ENCODE measurements at regions not wholly inside any gene's neighbourhood (a gene's known extent, or its start where the extent isn't known, plus 50 kb on each side); places are given as distances from the start of the nearest gene placed in this dataset.
"Not testable (repeated sequence)": the region's sequence is repeated elsewhere in the genome, so short reads cannot be mapped to it uniquely, and the experiment has no call there.

DNA sequence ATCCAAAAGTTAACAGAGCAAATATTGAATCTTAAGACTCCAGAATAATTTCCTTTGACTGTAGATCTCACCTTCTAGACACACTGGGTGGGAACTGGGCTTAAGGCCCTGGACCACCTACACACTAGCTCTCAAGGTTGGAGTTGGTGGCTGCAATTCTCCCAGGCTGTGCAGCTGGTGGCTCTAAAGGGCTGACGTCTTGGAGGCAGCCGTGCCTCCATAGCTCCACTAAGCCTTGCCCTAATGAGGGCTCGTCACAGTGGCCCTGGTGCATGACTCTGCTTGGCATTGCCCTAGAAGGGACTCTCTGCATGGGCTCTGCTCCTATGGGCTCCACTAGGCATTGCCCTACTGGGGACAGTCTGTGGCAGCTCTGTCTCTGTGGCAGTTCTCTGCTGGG lies 1005.2 kb downstream of the CCSER2 start:
- DNase-seq (ENCODE audit: low spot score), result no peak

DNA sequence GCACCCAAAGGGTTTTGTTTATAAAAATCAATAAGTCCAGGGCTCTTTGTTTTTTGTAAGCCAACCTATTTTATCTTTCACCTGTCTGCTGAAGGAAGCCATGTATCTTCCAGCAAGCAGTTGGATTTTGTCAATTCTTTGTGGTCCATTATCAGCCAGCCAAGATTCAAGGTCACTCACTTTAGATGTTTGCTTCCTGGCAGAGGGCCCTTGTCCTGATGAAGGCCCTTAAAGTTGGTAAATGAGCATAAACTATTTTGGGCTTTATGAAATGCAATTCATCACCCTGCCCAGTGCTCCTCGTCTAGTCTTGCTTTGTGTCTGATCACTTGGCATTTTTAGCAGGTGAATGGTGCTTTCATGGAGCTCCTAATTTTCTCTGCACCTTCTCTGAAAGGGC lies 1004.2 kb downstream of the GRID1 start:
- DNase-seq (ENCODE audit: low spot score), result no peak

DNA sequence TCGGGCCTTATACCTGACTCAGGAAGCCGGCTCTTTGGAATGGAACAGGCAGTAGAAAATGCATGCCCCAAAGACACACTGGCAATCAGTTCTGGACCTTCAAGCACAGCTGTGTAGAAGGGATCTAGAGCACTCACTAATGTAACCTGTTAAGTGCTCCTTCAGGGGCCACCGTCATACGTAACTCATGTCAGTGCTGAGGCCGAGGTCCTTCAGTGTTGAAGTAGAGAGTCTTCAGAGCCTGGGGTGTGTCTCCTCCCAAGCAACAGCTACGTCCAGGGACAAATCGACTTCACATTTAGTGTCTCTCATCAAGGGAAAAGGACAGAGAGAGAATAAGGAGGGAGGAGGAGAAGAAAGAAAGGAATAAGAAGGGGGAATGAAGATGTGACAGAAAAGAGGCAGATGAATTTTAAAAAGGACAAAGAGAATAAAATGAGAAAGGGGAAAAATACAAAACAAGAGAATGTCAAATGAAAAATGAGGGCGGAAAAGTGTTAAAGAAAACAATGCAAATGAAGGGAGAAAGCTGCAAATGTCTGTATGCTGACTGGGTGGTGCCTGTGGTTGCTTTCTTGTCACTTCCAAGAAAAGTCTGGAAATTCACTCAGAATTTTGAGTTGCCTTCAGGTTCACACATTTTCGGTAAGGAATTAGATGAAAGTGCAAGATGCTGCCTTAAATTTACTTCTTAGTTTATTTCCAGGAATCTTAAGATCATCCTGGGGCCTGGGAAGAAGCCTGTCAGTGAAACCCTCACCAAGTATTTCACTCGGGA lies 989.4 kb downstream of the GRID1 start:
- no peak for DNase-seq (ENCODE audit: low spot score)

DNA sequence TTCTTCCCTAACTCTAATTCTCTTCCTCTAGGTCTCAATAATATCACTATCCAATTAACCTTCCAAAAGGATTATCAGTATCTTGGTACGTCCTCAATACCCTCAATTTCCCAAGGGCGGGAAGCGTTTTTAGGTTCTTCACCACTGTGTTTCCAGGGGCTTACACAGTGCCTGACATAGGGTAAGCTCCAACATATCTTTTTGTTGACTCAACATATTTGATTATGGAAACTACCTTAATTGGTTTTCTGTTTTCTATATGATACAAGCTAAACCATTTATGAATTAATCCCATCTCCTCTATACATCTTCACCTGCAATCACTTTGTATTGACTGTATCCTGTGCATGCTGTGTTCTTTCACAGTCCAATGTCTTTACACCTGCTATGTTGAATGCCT lies 987.3 kb downstream of the GRID1 start:
- DNase-seq (ENCODE audit: low spot score), result no peak

DNA sequence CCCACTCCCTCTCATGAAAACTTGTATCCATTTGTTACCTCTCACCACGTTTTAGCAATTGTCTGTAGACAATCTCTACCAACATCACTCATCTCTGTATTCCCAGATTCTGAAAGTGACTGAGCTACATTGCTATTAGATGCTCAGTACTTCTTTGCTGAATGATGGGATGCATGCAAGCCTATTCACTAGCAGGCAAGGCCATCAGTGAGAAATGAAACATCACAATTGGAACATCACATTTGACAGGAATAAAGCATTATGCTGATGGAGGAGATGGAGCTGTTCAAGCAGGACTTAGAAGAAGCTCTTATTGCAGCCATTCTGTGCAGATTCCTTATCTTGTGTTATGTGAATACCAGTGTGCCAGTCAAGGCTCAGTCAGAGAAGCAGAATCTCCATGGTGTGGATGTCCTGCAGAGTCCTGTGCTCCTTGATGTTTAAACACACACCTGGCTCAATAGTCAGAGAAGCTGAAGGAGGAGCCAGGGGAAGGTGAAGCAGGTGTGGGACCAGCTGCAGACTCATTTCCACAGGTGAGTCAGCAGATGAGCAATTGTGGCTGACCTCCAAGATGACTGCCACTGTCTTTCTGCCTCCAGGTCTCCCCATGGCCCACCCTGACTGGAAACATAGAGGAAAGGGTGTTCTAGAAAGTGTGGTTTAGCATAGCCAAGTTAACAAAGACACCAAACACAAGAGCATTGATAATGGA lies 965.5 kb downstream of the GRID1 start:
- DNase-seq (ENCODE audit: low spot score), result no peak

DNA sequence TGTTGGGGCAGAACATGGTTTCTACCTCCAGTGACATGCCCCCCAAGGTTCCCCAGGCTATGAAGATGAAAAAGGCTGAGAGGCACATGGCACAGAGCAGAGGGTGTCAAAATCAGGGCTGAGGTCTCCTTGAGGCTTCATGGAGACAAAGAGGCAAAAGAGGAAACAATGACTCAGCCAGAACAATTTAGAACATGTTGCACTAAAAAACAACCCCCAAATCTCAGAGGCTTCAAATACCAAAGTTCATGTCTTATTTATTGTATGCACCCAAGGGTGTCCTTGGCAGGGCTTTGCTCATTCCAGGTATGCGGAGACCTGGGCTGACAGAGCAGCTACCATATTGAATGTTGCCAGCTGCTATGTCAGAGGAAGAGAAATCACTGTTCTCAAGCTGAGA lies 964.1 kb downstream of the GRID1 start:
- DNase-seq (ENCODE audit: low spot score), result no peak

DNA sequence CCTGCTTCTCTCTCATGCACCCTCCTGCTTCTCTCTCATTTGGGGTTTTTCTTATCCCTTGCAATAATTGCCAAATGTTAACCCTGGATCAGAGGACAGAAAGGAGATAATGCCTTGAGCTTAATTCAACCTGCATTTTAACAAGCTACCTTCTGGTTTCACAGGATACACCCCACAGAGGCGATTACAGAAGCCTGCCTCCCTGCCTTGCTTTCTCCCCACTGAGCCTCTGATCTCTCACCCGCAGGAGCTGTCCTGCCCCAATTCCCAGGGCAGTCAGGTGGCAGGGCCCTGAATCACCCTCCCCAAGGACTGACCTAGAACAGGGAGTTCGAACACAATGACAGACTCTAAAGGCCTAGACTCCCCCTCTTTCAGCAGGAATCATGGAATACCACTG lies 959.5 kb downstream of the GRID1 start:
- no peak for DNase-seq (ENCODE audit: low spot score)

DNA sequence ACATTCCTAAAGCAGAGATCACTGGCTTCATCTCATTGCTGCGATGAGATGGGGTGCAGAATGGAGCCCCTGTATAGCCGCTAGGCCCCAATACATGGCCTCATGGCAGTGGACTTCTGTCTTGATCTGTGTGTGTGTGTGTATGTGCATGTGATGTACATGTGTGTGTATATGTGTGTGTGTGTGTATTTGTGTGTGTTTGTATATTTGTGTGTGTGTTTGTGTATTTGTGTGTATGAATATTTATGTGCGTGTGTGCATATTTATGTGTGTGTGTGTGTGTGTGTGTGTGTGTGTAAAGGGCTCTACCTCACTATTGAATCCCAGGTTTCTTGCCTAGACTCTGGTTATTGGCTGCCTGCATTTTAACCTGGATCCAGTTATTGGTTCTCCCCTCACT lies 958.2 kb downstream of the GRID1 start:
- DNase-seq (ENCODE audit: low spot score), result no peak

DNA sequence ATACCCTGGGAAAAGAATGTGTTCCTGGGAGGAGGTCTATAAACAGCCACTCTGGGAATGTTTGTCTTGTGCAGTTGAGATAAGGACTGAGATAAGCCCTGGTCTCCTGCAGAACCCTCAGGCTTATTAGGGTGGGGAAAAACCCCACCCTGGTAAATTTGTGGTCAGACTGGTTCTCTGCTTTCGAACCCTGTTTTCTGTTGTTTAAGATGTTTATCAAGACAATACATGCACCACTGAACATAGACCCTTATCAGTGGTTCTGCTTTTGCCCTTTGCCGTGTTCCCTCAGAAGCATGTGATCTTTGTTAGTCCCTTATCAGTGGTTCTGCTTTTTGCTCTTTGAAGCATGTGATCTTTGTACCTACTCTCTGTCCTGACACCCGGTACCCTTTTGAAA lies 956.0 kb downstream of the GRID1 start:
- DNase-seq (ENCODE audit: low spot score), result not testable (repeated sequence)

DNA sequence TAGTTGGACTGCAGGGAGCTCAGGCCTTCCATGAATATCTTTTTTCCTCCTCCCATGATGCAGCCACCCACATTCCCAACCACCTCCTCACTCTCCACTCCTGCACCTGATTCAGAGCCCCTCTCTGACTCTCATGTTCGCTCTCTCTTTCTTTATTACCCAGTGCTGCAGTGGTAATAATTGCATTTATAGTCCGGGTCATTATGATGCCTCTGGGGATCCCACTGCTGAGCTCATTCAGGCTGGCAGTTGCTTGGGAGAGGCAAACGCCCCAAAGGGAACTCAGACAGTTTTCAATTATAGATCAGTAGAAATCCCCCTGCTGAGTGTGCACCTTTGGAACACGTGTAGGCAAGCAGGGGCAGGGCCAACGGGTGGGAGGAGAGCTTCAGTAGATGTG lies 953.0 kb downstream of the GRID1 start:
- no peak for DNase-seq (ENCODE audit: low spot score)

DNA sequence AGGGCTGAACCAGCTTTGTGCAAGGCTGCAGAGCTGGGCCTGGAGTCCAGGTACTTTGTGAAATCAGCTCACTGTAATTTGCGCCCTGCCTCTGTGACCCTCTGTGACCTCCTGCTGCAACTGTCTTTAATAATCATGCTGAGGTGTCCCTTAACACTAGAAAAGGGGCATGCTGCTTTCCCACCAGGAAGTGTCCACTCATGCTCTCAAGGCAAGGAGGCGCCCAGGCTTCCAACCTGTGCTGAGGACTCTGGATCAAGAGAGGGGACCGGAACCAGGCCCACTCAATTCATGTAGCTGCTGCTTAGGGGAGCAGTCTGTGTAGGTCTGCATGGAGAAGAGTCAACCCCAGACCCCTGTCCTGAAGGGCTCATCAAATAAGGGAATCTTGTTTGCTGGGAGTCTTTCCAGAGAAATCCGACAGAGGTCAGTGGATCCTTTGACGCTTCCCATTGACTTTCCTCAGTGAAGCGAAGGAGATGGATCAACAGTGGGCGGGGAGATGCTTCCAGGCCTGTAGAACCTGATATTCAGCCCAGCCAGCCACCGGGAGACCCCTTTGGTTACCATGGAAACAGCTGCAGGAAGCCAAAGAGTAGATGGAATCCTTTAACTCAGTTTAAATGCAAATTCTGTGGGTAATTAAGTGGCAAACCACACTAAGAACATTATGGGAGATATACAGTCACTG lies 945.9 kb downstream of the GRID1 start:
- no peak for DNase-seq (ENCODE audit: low spot score)

DNA sequence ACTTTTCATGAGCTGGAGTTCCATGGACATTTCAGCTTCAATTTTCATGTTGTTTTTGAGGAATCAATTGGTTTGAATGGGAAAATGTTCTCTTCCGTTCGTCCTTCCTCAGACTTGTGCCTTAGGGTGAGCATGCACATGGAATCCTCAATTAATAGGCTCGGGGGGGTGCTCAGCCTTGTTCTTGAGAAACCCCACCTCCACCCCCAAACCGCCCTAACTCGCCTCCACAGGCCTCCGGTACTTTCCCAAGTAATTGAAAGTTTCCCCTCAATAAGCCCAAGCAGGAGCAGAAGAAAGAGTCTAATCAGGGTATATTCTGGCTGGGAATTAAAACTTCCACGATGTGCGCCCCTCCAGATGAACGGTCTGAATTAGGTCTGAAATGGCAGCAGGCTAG lies 945.2 kb downstream of the GRID1 start:
- no peak for DNase-seq (ENCODE audit: low spot score)

DNA sequence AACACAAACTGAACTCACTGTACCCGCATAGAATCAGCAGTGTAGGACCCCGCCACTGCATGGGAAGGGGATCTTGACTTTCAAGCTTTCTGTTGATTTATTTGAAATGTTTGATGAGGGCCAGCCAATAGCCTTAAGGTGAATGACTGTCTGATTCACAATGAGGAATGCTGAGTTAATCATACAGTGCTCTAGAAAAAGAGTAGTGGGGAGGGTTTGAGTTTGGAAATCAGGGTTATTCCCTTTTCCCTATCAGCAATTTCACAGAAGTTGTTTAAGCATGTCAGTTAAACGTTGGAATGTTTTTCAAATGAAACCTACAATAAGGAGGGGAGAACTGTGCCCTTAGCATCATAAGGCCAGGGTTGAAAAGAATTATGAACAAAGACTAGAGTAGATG lies 937.5 kb downstream of the GRID1 start:
- no peak for DNase-seq (ENCODE audit: low spot score)

DNA sequence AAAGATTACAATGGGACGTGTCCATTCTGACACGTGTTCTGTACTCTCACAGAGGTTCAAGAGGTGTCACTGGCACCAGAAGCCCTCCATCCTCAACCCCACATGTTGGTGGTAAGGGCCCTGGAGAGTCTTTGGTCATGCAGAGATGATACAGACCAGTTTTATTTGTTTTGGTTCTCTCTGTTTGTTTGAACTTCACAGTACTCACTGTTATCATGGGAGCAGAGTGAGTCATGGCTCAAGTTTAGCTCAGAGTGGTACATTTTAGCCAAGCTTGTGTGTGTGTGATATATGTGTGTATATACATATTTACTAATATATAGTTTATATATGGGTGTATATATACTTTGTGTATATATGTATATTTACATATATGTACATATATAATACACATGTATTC lies 935.6 kb downstream of the GRID1 start:
- DNase-seq (ENCODE audit: low spot score), result no peak

DNA sequence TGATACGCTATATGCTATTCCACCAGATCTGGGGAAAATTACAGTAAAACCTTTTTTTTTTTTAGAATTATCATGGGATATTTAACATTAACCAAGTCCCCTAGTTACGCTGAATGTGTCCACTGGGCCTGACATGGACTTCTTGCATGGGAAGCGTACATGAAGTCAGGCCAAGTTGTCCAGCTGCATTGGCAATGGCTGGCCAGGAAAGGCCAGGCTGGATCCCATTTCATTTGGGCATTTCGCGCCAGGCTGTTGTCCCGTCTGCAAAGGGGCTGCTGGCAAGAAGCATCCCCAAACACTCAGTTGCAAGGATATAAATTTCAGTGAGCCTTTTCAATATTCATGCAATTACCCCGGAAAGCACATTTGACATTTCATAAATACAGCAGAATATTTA lies 933.3 kb downstream of the GRID1 start:
- DNase-seq (ENCODE audit: low spot score), result no peak

DNA sequence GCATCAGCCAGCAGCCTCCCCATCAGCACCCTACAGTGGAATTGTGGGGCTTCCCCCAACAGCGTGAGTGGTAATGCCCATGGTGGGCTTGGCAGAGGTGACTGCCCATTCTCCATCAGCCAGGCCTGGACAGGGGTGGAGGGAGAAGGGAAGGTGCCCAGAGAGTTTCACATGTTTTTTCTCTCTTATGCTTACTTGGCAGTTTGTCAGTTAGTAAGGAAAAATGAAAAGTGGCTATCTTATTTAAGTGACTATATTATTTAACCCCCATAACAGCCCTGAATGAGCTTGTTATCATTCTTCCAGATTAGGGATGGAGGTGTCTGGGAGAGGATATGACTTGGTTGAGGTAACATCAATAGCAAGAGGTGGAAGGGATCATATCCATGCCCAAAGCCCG lies 921.7 kb downstream of the GRID1 start:
- no peak for DNase-seq (ENCODE audit: low spot score)

DNA sequence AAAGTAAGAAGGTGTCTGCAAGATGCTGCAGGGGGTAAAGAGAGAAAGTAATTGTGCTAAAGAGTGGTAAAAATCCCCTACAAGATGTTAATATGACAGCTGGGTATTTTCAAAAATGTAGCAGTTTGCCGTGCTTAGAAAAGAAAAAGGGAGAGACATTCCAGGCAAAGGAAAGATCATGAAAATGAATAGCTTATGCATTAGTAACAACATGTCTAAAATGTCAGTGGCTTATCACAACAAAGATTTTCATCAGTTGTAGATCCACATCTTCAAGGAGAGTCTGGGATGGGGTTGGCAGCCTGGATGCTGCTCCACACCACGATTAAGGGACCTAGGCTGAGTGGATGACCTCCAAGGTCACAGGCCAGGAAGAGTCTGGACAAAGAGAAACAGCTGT lies 920.9 kb downstream of the GRID1 start:
- DNase-seq (ENCODE audit: low spot score), result no peak

DNA sequence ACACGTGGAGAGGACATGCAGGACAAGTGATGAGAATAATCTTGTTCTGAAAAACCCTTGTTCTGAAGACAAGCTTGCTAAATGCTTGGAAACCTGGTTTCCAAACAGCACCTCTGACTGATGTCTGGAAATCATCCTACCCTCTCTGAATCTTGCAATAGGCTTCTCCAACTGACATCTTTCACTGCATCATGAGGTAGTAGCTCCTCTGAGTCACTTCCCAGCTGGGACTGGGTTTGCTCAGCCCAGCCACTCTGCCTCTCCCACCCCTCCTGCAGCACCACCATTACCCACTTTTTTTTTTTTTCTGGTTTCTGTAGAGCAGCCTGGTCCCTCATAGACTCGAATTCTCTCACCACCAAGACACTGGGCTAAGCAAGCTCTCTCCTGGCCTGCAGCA lies 919.8 kb downstream of the GRID1 start:
- DNase-seq (ENCODE audit: low spot score), result no peak

DNA sequence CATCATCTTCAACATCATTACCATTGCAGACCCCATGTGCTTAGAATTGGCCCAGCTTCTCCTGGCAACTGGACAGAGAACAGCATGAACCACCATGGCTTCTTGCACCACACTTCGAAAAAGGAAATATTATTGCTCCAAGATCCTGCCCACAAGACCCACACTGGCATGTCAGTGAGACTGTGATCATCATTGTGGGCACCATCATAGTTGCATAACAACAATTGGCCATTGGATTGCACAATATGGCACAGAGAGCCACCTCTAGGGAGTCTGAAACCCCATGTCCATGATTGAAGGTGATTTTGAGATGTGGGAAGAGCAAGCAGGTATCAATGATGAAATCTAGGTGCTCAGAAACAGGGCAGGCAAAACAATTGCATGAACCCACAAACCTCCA lies 918.9 kb downstream of the GRID1 start:
- DNase-seq (ENCODE audit: low spot score), result no peak

DNA sequence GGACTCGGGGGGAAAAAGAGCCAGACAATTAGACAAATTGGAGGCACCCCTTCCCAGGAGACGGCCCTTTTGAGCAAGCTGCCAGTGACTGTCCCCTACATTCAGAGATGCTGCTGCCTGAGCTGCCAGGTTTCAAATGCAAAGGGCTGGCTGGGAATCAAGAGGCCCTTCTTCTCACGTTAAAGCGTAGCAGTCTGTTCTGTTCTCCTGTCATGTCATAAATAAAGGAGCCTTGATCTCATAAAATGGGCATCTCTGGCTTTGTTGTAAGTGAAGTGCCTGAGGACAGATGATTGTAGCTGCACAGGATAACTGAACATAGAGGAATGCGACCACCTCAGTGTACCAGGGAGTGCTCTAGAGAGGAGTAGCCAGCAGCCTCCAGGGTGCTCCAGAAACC lies 917.9 kb downstream of the GRID1 start:
- no peak for DNase-seq (ENCODE audit: low spot score)

DNA sequence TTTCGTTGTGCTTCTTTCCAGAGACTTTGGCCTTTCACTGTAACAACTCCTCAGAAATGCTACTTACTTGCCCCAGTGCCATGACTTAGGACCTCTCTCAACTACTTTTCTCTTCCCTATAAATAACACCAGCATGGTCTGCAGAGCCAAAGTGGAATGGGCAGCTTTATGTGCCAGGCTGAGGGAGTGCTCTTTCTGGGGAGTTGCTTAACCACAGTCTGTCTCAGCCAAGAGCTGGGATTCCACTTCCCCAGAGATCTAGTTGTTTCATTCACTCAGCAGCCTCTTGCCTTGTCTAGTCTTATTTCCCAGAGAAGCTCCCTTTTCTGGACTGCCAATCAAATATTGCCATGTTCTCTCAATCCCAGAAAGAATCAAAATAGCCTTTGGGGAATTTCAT lies 912.2 kb downstream of the GRID1 start:
- no peak for DNase-seq (ENCODE audit: low spot score)

DNA sequence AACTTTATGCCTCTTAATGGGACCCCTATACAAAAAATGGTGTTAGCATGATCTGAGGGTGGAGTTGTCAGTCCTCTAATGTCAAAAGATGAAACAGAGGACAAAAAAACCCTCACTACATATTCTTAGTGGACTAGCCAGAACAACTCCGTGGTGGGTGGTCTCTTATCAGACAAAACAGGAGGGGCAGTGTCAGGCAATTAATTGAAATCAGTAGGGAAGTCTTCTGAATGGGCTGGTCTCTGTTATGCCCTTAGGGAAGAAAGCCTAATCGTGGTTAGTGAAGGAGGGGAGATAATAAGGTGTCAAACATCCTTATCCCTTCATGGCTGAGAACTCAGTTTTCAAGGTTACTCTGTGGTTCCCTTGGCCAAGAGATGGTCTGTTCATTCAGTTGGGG lies 909.4 kb downstream of the GRID1 start:
- DNase-seq (ENCODE audit: low spot score), result no peak

DNA sequence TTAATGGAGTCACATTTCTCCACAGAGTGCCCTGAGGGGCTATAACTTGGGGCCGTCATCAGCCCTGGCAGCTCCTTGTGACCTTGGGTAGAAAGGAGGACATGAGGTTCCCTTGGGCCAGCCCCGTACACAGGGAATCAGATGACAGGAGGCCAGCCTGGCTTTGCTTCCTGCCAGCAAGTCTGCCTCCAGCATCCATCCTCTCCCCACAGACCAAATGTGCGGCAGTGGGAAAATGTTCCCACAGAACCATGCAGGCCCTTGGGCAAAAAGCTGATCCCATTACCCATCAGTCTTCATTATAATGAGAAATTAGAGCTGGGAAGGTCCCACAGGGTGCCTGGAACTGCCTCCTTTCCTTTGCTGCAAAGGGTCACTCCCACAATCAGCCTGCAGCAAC lies 908.3 kb downstream of the GRID1 start:
- no peak for DNase-seq (ENCODE audit: low spot score)
